Islet precursor cell (in vitro differentiated cells): ENCODE measurements at regions not wholly inside any gene's neighbourhood (a gene's known extent, or its start where the extent isn't known, plus 50 kb on each side); places are given as distances from the start of the nearest gene placed in this dataset.

Source experiments
- DNase-seq: peaks from one replicate; pipeline ENCODE4 v3.0.0-alpha.2; 2018

DNA sequence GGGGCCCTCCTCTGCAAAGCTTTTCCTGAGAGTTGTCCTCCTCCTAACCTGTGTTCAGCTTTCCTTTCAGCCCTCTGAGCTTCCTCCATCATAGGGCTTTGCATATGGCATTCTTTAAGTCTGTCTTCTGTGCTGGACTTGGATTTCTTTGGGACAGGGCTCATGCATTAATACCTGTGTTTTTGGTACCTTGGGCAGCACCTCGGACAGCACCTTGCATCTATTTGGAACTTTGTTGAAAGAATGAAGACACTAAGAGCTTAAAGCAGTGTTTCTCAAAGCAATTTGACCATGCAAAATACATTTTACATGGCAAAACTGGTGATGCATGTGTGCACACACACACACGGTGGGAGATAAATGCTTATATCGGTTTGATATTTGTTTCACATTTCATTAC lies 115.0 kb upstream of the SRRM4 start:
- no peak for DNase-seq

- DNase-seq, result no peak
These were observed 110.8 kb upstream of the SRRM4 start for GRCh38 chr12:118870551-118870950.

DNA sequence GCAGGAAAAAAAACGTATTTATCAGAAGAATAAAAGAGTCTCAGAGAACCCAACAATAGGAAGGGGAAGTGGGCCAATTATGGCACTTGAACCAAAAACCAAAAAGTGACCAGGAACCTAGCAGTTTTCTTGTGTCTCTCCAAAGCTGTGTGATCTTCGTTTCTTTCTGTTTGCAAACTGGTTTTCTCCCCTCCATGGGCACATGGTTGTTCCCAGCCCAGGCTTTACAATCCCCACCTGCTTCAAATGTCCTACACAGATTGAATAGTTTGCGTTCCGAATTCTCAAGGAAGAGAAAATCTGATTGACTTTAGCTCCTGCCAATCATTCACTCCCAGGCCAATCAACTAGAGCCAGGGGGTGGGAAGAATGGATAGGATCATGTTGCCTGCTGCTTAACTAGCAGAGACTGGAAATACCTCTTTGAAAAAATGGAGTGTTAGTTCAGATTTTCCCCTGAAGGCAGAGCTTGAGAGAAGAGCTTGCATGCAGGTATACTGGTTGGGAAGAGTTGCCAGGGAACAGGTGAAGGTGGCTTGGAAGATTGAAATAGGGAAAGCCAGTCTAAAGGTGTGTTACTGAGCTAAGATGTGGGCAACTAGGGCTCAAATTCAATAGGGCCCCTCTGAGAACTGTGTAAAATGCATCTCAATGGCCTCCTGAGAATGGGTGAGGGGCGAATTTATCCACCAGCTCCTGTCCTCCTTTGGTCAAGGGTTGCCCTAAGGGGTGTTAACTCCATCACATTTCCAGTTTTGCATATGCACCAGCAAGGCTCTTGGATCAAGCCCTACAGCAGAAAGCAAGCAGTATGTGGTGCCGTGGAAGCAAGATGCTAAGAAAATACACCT lies 106.4 kb upstream of the SRRM4 start:
- DNase-seq, result peak; percentile 86

DNA sequence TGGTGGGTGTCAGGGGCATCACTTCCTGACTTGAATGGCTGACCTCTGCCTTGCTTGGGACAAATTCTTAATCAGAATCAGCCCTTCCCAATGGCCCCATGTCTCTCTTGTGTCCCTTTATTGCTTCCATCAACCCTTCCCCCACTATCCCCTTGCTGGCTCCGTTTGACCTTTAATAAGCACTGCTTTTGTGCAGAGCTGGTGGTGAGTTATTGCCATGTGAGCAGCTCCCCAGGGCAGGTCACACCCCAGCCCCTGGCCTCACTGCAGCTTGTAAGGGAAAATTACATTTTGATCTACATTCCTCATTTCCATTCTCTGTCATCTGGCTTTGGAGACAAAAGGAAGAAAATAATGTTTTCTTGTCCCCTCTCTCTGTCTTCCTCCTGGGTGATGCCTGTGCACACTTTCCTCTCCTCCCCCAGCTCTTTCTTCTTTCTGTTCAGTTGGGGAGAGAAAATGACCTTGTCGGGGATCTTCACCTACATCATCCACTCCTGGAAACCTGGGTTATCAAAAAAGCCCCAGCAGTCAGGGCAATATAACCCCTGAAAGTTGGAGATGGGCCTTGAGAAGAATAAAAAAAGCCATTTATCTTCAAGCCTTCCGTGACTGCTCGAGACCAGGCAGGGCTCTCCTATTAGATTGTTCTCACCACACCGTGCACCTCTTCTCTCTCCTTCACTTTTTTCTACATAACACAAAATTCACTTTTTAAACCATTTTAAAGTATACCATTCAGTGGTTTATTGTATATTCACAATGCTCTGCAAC lies 100.4 kb upstream of the SRRM4 start:
- no peak for DNase-seq

- DNase-seq, result no peak
These were observed 97.1 kb upstream of the SRRM4 start for GRCh38 chr12:118884226-118884625.

GRCh38 chr12:118900993-118901392 lies 80.3 kb upstream of the SRRM4 start:
- DNase-seq, result no peak

- no peak for DNase-seq
These were observed 72.5 kb upstream of the SRRM4 start for GRCh38 chr12:118908811-118909210.

GRCh38 chr12:118912697-118913270 lies 68.6 kb upstream of the SRRM4 start:
- DNase-seq, result no peak

DNA sequence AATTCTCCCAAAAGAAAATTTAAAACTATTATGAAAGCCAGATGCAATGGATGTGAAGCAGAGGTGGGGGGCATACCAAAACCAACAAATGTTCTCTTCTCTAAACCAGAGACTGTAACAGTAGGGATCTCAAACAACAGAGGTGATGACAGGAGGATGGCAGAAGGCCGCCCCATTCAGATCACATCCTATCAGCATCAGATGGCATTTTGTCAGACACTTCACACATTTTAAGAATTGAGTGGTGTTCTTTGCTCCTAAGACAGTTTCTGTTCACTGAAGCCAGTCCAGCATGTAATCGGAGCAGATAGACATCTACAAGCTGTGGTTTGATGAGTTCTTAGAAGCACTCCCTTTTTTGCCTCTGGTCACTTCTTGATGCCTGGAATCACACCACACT lies 59.6 kb upstream of the SRRM4 start:
- DNase-seq, result no peak

- peak; percentile 64 for DNase-seq
These were observed 58.9 kb upstream of the SRRM4 start for GRCh38 chr12:118922405-118922804.

- DNase-seq, result no peak
These were observed 55.9 kb upstream of the SRRM4 start for GRCh38 chr12:118925407-118925806.

DNA sequence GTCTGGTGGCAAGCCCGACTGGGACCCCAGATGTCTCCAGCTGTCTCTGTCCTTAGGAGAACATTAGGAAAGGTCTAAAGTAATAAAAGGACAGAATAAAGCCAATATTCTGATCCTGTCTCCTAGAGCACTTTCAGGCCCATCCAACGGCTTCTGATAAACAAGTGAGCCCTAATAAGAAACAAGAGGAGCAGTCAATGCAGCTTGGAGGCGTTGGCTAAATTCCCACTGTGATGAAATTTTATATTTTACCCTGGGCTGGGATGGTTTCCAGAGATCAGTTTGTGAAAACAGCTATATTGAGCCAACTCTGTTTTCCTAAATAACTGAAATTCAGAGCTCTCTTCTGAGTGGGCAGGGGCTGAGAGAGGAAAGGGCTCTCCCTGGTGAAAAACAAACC lies 55.5 kb upstream of the SRRM4 start:
- DNase-seq, result no peak
